HG02678 (cell line): ENCODE measurements at regions not wholly inside any gene's neighbourhood (a gene's known extent, or its start where the extent isn't known, plus 50 kb on each side); places are given as distances from the start of the nearest gene placed in this dataset.

Source experiments
- ATAC-seq: cut with Tn5 transposase; IDR thresholded peaks from one replicate; pipeline ENCODE4 v1.9.1; 2021; ENCODE audit warnings: mild to moderate bottlenecking, moderate library complexity; ENCODE audit not compliant: unreplicated experiment

- no peak for ATAC-seq
Measured at GRCh38 chr11:92524542-92524941, 299.9 kb downstream of the FAT3 start.

- no peak for ATAC-seq
Measured at GRCh38 chr11:92527467-92527866, 302.8 kb downstream of the FAT3 start.

GRCh38 chr11:92528001-92528400 is 303.4 kb downstream of the FAT3 start:
- no peak for ATAC-seq

GRCh38 chr11:92531065-92531739 is 306.6 kb downstream of the FAT3 start:
- no peak for ATAC-seq

GRCh38 chr11:92533657-92534335 is 309.2 kb downstream of the FAT3 start:
- no peak for ATAC-seq

DNA sequence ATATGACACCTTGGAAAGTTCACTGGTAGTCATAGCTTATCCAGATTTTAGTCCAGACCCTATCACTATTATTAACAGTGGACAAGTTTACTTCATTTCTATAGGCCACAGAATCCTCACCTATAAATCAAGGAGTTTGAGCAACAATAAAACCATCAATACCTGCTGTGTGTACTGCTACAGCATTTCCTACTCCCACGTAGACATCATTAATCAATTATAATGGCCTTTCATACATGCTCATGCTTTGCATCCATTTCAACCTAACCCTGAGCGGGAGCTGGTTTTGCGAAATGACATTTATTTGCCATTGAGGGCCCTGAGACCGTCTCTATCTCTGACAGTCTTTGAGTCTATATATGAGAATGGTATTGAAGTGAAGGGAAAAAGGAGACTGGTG is 312.3 kb downstream of the FAT3 start:
- ATAC-seq, result no peak

GRCh38 chr11:92540096-92540495 is 315.5 kb downstream of the FAT3 start:
- ATAC-seq, result no peak

DNA sequence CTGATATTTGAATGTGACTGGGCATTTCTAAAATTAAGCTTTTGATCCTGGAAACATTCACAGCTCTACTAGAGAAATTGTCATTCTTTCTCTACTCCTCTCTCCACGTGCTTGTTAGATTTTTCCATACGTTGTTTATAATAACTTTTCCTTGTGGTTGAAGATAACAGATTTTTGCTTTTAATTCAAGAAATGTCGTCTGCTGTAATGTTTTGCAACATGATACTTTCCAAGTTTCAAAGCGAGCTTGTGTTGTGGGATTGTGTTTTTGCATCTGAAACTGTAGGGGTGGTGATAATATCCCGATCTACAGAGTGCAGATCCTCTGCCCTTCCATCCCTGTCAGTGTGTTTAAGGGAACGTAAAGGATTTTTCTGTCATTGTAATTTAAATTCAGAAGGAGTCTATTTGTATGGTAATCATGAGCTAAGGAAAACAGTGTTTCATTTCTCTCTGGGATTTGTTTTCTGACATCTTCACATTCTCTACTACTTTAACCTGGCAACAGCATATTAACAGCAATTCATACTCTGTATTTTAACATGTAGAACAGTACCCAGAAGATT is 321.4 kb downstream of the FAT3 start:
- no peak for ATAC-seq

DNA sequence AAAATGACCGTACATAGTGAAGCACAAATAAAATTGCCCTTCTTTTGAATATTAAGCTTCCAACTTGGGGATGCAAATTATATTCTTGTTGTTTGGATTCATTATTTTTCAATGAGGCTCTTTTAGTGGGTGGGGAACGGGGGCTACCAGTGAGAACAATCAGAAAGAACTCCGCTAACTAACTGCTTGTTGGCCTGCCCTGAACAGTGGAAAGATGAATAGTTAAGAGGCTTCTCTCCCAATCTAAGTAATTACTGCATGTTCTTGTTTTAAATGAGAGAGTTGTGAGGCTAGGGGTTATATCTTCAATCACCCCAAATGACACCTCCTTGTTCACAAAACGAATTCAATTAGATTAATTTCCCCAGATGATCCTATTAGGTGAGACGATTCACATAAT is 322.0 kb downstream of the FAT3 start:
- no peak for ATAC-seq

GRCh38 chr11:92550411-92550810 is 325.8 kb downstream of the FAT3 start:
- no peak for ATAC-seq

DNA sequence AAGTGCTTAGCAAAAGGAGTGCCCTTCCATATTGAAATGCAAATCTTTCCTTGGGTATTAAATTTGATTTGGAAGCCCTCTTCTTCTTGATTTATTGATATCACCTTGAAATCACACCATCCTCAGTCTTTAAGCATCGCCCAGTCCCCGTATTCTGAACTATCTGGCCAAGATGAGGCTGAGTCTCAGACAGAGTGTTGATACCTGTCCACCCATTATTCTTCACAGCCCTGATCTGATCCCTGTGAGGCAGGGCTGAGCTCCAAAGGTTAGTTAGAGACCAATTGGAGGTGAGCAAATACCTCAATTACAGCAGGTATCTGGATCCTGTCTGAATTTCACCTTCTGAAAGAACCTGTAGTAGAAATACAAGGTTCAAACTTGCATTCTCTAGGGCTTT is 326.3 kb downstream of the FAT3 start:
- no peak for ATAC-seq

DNA sequence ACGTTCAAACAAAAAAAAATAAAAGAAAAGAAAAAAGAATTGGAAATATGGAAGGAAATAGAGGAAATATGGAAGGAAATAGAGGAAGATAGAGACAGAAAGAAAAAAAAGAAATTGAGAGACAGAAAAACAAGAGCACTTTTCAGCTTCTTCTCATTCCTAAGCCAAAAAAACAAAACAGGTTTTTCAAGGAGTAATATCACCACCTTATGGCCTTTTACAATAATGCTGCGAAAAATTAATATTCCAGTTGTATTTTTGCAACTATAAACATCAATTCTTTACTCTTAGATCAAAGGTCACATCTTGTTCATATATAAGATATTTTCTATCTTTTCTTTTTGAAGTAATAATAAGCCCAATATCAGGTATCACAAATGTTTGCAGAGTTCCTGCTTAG is 328.3 kb downstream of the FAT3 start:
- no peak for ATAC-seq

DNA sequence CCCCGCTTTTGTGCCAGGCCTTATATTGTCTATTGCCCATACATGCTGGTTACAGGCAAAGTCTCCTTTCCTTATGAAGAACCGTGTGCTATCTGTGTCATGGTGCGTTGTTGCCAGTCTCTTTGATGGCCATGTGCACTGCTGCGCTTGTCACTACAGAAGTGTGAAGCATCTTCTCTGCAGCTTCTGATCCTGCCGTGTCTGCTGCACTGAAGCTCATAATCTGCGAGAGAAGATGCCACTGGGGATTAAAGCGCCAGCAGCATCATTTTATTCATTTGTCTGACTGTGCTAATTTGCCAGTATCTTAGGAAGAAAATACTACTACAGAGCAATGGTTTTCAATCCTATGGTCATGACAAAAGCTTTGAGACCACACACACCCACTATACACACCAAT is 330.1 kb downstream of the FAT3 start:
- no peak for ATAC-seq

- no peak for ATAC-seq
Measured at GRCh38 chr11:92556431-92556830, 331.8 kb downstream of the FAT3 start.

- ATAC-seq, result no peak
Measured at GRCh38 chr11:92557879-92558278, 333.3 kb downstream of the FAT3 start.

GRCh38 chr11:92558323-92558722 is 333.7 kb downstream of the FAT3 start:
- no peak for ATAC-seq

DNA sequence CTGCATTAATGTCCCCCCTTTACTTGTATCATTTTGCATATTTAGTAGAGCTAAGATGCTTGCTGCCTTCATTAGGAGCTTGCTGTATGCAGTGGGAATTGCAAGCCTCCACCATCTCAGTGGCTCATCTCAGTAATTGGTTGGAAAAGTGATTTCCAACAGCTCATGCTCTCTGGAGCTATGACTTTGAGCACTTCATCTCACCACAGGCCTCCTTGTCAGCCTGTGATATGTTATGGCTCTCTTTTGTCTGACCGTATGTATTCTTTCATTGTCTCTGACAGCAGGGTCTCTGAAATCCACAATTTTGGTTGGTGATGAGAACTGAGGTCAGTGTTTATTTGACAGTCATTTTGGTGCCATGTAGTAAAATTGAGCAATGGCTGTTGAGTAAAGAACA is 345.1 kb downstream of the FAT3 start:
- no peak for ATAC-seq

- ATAC-seq, result no peak
Measured at GRCh38 chr11:92572559-92572958, 347.9 kb downstream of the FAT3 start.

GRCh38 chr11:92576315-92576714 is 351.7 kb downstream of the FAT3 start:
- no peak for ATAC-seq

DNA sequence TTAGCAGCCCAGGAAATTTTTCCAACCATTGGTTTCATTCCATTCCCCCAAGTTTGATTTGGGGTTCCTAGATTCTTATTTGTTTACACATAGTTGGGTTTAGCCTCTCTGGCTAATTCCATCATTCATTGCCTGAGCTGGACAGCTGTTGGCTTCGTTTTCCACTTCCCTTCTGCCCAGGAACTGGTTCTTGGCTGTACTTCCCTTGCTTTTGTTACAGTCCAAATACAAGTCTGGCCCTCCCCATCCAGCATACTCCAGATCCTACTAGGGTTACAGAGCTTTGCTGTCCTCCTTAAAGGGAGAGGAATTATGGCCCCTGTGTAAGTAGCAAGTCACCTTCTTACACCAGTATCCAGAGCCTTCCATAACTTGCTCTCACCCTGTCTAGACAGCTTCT is 356.3 kb downstream of the FAT3 start:
- ATAC-seq, result no peak

DNA sequence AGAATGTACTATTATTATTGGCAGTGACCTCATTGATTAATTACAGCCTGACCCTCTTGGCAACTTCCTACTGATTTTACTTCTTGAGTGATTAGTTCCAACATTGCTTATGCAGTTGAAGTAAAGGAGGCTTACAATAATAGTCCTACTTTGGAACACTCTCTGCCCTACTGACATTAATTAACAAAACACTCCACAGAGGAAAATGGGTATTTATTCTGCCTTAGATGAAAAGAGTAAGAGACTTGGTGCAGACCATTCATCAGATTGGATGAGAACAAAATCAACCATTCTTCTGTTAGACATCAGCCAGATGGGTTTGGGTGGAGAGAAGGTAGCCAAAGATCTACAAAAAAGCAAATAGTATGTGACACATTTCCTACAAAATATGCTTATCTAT is 363.8 kb downstream of the FAT3 start:
- no peak for ATAC-seq

GRCh38 chr11:92589512-92589911 is 364.9 kb downstream of the FAT3 start:
- no peak for ATAC-seq

GRCh38 chr11:92591521-92591920 is 366.9 kb downstream of the FAT3 start:
- no peak for ATAC-seq
